H1 (cell line): ENCODE measurements at regions not wholly inside any gene's neighbourhood (a gene's known extent, or its start where the extent isn't known, plus 50 kb on each side); places are given as distances from the start of the nearest gene placed in this dataset.

Experiments used
- CTCF ChIP-seq, 3 experiments: IDR thresholded peaks; 1 replicate in 2 of 3; 2 replicates in 1 of 3; pipeline versions ENCODE4 v1.5.1 to v1.6.1; 2011; ENCODE audit warnings: low read length in 3 of 3, mild to moderate bottlenecking in 3 of 3, inconsistent platforms in 2 of 3, low read depth in 1 of 3, moderate library complexity in 1 of 3; ENCODE audit not compliant: insufficient read depth in 1 of 3; ENCODE audit errors: control extremely low read depth in 1 of 3
- HDAC2 ChIP-seq, 2 experiments: fragments of 300-600 bp in 1 of 2; sonication (generic) in 1 of 2; IDR thresholded peaks; 2 replicates each; pipeline ENCODE4 v1.6.1; 2011 to 2012; ENCODE audit warnings: low read depth in 2 of 2, low read length in 2 of 2, mild to moderate bottlenecking in 2 of 2, moderate library complexity in 2 of 2, borderline replicate concordance in 1 of 2, inconsistent platforms in 1 of 2
- HDAC6 ChIP-seq: IDR thresholded peaks from one replicate; pipeline ENCODE4 v1.7.1; 2012; ENCODE audit warnings: low read depth, mild to moderate bottlenecking, inconsistent platforms, low read length, moderate library complexity
- KDM1A ChIP-seq: fragments of 200-600, 300-600 bp; sonication (generic); IDR thresholded peaks from 2 replicates; pipeline ENCODE4 v1.7.1; 2016; ENCODE audit warnings: mild to moderate bottlenecking, low read length, borderline replicate concordance
- PHF8 ChIP-seq: fragments of 200-600 bp; sonication (generic); conservative IDR thresholded peaks from 2 replicates; pipeline ENCODE4 v1.7.1; 2012; ENCODE audit warnings: low read depth, mild to moderate bottlenecking, inconsistent platforms, low read length, moderate library complexity
- POLR2A ChIP-seq, 2 experiments: IDR thresholded peaks; 1 replicate in 1 of 2; 2 replicates in 1 of 2; pipeline ENCODE4 v1.6.1; 2011; ENCODE audit warnings: low read depth in 2 of 2, low read length in 2 of 2, mild to moderate bottlenecking in 2 of 2; ENCODE audit errors: control extremely low read depth in 1 of 2
- SIX5 ChIP-seq: IDR thresholded peaks from 2 replicates; pipeline ENCODE4 v1.6.1; 2011; ENCODE audit warnings: mild to moderate bottlenecking, low read depth, low read length
- ZNF274 ChIP-seq: IDR thresholded peaks from 2 replicates; pipeline ENCODE4 v1.7.0; 2012; ENCODE audit warnings: low read length, borderline replicate concordance; ENCODE audit errors: extremely low read depth

GRCh38 chr10:3978174-3978573 lies 193.2 kb upstream of the KLF6 start:
- no peak for TF ChIP-seq KDM1A
- TF ChIP-seq SIX5, result no peak
- TF ChIP-seq CTCF (IDR thresholded peaks at IDR 0.05; ENCODE audit: control extremely low read depth in 1 of 3, insufficient read depth in 1 of 3, low read depth in 1 of 3, low read length in 3 of 3), result no peak
- TF ChIP-seq HDAC6, result no peak
- TF ChIP-seq POLR2A (IDR thresholded peaks at IDR 0.05; ENCODE audit: control extremely low read depth in 1 of 2, low read depth in 2 of 2, low read length in 2 of 2), result no peak
- no peak for TF ChIP-seq ZNF274
- TF ChIP-seq HDAC2 (IDR thresholded peaks at IDR 0.05; ENCODE audit: borderline replicate concordance in 1 of 2, low read depth in 2 of 2, low read length in 2 of 2), result no peak
- no peak for TF ChIP-seq PHF8
